Activated CD4-positive, alpha-beta memory T cell treated with anti-CD3 and anti-CD28 coated beads for 36 hours (primary cell): ENCODE measurements at regions not wholly inside any gene's neighbourhood (a gene's known extent, or its start where the extent isn't known, plus 50 kb on each side); places are given as distances from the start of the nearest gene placed in this dataset.

Source experiments
- CTCF ChIA-PET: fragments of 350-600 bp; sonication (Branson Sonifier 250); formaldehyde crosslinking; loops from one replicate; lab custom pipeline; 2021; ENCODE audit warnings: antibody characterized with exemption, inconsistent platforms; lab: Charles Lee
- POLR2A ChIA-PET: fragments of 350-600 bp; sonication (Branson Sonifier 250); formaldehyde crosslinking; loops from one replicate; lab custom pipeline; 2021; ENCODE audit warnings: antibody characterized with exemption; lab: Charles Lee
- DNase-seq: peaks from one replicate; pipeline ENCODE4 v3.0.0-alpha.2; 2020
- H3K27ac Mint-ChIP-seq: one replicate; pipeline ENCODE4 v1.8.0; 2021; ENCODE audit warnings: mixed read lengths
- H3K27me3 Mint-ChIP-seq: one replicate; pipeline ENCODE4 v1.8.0; 2021; ENCODE audit warnings: mixed read lengths
- H3K36me3 Mint-ChIP-seq: one replicate; pipeline ENCODE4 v1.8.0; 2021; ENCODE audit warnings: mixed read lengths
- H3K4me1 Mint-ChIP-seq: one replicate; pipeline ENCODE4 v1.8.0; 2021; ENCODE audit warnings: low read depth, mixed read lengths
- H3K4me3 Mint-ChIP-seq: one replicate; pipeline ENCODE4 v1.8.0; 2021; ENCODE audit warnings: mild to moderate bottlenecking, mixed read lengths
- H3K9me3 Mint-ChIP-seq: one replicate; pipeline ENCODE4 v1.8.0; 2021; ENCODE audit warnings: mixed read lengths
- intact Hi-C: fragments of 100-400 bp; cut with micrococcal nuclease; formaldehyde crosslinking; loops from one replicate; pipeline ENCODE4 v1.15.1; 2023

GRCh38 chr5:2591777-2592453, 159.6 kb downstream of the IRX2 start:
- CTCF ChIA-PET, result no interaction called here
- no peak overlapping the region for H3K4me3 Mint-ChIP-seq
- no peak for DNase-seq

GRCh38 chr5:2588850-2589501, 162.5 kb downstream of the IRX2 start:
- H3K27ac Mint-ChIP-seq, result no peak overlapping the region
- CTCF ChIA-PET, result no interaction called here

More at GRCh38 chr5:2591777-2592453, 159.6 kb downstream of the IRX2 start:
- intact Hi-C loops, result no loop called here
- Mint-ChIP-seq H3K9me3 (peaks cover 4% of the 10 kb centered on the region), H3K4me1 (no peaks in the 10 kb centered on the region), H3K27me3 (no peaks in the 10 kb centered on the region), H3K27ac (no peak overlapping the region), H3K36me3 (no peaks in the 10 kb centered on the region)
- POLR2A ChIA-PET, result no interaction called here

GRCh38 chr5:2587189-2588031, 164.1 kb downstream of the IRX2 start:
- DNase-seq, result no peak
- intact Hi-C loops, result no loop called here
- POLR2A ChIA-PET, result no interaction called here
- no peaks in the 10 kb centered on the region for H3K4me1 Mint-ChIP-seq
- H3K9me3 Mint-ChIP-seq, result peaks cover 6% of the 10 kb centered on the region
- no peaks in the 10 kb centered on the region for H3K36me3 Mint-ChIP-seq
- CTCF ChIA-PET, result no interaction called here
- no peaks in the 10 kb centered on the region for H3K27me3 Mint-ChIP-seq
- H3K4me3 Mint-ChIP-seq, result no peak overlapping the region
- no peak overlapping the region for H3K27ac Mint-ChIP-seq

More at GRCh38 chr5:2588850-2589501, 162.5 kb downstream of the IRX2 start:
- H3K9me3 Mint-ChIP-seq, result peaks cover 6% of the 10 kb centered on the region
- H3K4me1 Mint-ChIP-seq, result no peaks in the 10 kb centered on the region
- no peaks in the 10 kb centered on the region for H3K27me3 Mint-ChIP-seq
- no peak for DNase-seq
- H3K4me3 Mint-ChIP-seq, result no peak overlapping the region
- intact Hi-C loops, result no loop called here
- POLR2A ChIA-PET, result no interaction called here
- no peaks in the 10 kb centered on the region for H3K36me3 Mint-ChIP-seq

- peaks cover 6% of the 10 kb centered on the region for H3K9me3 Mint-ChIP-seq
- H3K36me3 Mint-ChIP-seq, result no peaks in the 10 kb centered on the region
- intact Hi-C loops, result no loop called here
- POLR2A ChIA-PET, result no interaction called here
- DNase-seq, result no peak
- no peak overlapping the region for H3K27ac Mint-ChIP-seq
- H3K4me3 Mint-ChIP-seq, result no peak overlapping the region
- H3K4me1 Mint-ChIP-seq, result no peaks in the 10 kb centered on the region
- H3K27me3 Mint-ChIP-seq, result no peaks in the 10 kb centered on the region
- CTCF ChIA-PET, result no interaction called here
Measured at GRCh38 chr5:2586016-2586715, 165.3 kb downstream of the IRX2 start.

- H3K36me3 Mint-ChIP-seq, result no peaks in the 10 kb centered on the region
- H3K4me1 Mint-ChIP-seq, result no peaks in the 10 kb centered on the region
- H3K9me3 Mint-ChIP-seq, result peaks cover 6% of the 10 kb centered on the region
- DNase-seq, result no peak
- CTCF ChIA-PET, result no interaction called here
- no peaks in the 10 kb centered on the region for H3K27me3 Mint-ChIP-seq
- intact Hi-C loops, result no loop called here
- no peak overlapping the region for H3K4me3 Mint-ChIP-seq
- no peak overlapping the region for H3K27ac Mint-ChIP-seq
- POLR2A ChIA-PET, result no interaction called here
Measured at GRCh38 chr5:2584579-2585269, 166.8 kb downstream of the IRX2 start.

GRCh38 chr5:2582507-2582906, 169.0 kb downstream of the IRX2 start:
- ChIA-PET CTCF (no interaction called here), POLR2A (no interaction called here)
- Mint-ChIP-seq H3K27me3 (no peaks in the 10 kb centered on the region), H3K4me3 (no peak overlapping the region), H3K9me3 (peaks cover 2% of the 10 kb centered on the region), H3K4me1 (no peaks in the 10 kb centered on the region), H3K36me3 (no peaks in the 10 kb centered on the region), H3K27ac (no peak overlapping the region)
- intact Hi-C loops, result no loop called here
- no peak for DNase-seq

GRCh38 chr5:2582106-2582505, 169.4 kb downstream of the IRX2 start:
- POLR2A ChIA-PET, result no interaction called here
- no peak overlapping the region for H3K4me3 Mint-ChIP-seq
- no peaks in the 10 kb centered on the region for H3K4me1 Mint-ChIP-seq
- no peak for DNase-seq
- no peak overlapping the region for H3K27ac Mint-ChIP-seq
- no peaks in the 10 kb centered on the region for H3K36me3 Mint-ChIP-seq
- H3K27me3 Mint-ChIP-seq, result no peaks in the 10 kb centered on the region
- intact Hi-C loops, result no loop called here
- CTCF ChIA-PET, result no interaction called here
- H3K9me3 Mint-ChIP-seq, result peaks cover 2% of the 10 kb centered on the region

- intact Hi-C loops, result no loop called here
- Mint-ChIP-seq H3K36me3 (no peaks in the 10 kb centered on the region), H3K27me3 (no peaks in the 10 kb centered on the region), H3K9me3 (peaks cover under 1% of the 10 kb centered on the region), H3K4me3 (no peak overlapping the region), H3K4me1 (no peaks in the 10 kb centered on the region), H3K27ac (no peak overlapping the region)
- ChIA-PET POLR2A (no interaction called here), CTCF (no interaction called here)
- no peak for DNase-seq
Measured at GRCh38 chr5:2581418-2581817, 170.1 kb downstream of the IRX2 start.

- ChIA-PET POLR2A (no interaction called here), CTCF (no interaction called here)
- intact Hi-C loops, result no loop called here
- H3K27me3 Mint-ChIP-seq, result no peaks in the 10 kb centered on the region
- H3K4me3 Mint-ChIP-seq, result no peak overlapping the region
- DNase-seq, result no peak
- no peaks in the 10 kb centered on the region for H3K9me3 Mint-ChIP-seq
- no peaks in the 10 kb centered on the region for H3K4me1 Mint-ChIP-seq
- no peak overlapping the region for H3K27ac Mint-ChIP-seq
- H3K36me3 Mint-ChIP-seq, result no peaks in the 10 kb centered on the region
Measured at GRCh38 chr5:2579126-2579525, 172.4 kb downstream of the IRX2 start.

- no peaks in the 10 kb centered on the region for H3K36me3 Mint-ChIP-seq
- intact Hi-C loops, result no loop called here
Measured at GRCh38 chr5:2577312-2578036, 174.0 kb downstream of the IRX2 start.

GRCh38 chr5:2576823-2577222, 174.7 kb downstream of the IRX2 start:
- no peaks in the 10 kb centered on the region for H3K4me1 Mint-ChIP-seq
- no peaks in the 10 kb centered on the region for H3K9me3 Mint-ChIP-seq
- ChIA-PET CTCF (interaction anchor here (1.0 kb wide), 1 partner anchor 10 kb away, joined by 3 read pairs; no protein-coding TSS in a partner anchor), POLR2A (no interaction called here)
- intact Hi-C loops, result no loop called here
- no peak for DNase-seq
- H3K27ac Mint-ChIP-seq, result no peak overlapping the region
- H3K4me3 Mint-ChIP-seq, result no peak overlapping the region
- H3K27me3 Mint-ChIP-seq, result no peaks in the 10 kb centered on the region
- H3K36me3 Mint-ChIP-seq, result no peaks in the 10 kb centered on the region

More at GRCh38 chr5:2577312-2578036, 174.0 kb downstream of the IRX2 start:
- H3K4me1 Mint-ChIP-seq, result no peaks in the 10 kb centered on the region
- H3K4me3 Mint-ChIP-seq, result no peak overlapping the region
- POLR2A ChIA-PET, result no interaction called here
- no peaks in the 10 kb centered on the region for H3K9me3 Mint-ChIP-seq
- H3K27me3 Mint-ChIP-seq, result no peaks in the 10 kb centered on the region
- H3K27ac Mint-ChIP-seq, result no peak overlapping the region
- CTCF ChIA-PET, result no interaction called here
- no peak for DNase-seq
